GM18867 (cell line): ENCODE measurements at regions not wholly inside any gene's neighbourhood (a gene's known extent, or its start where the extent isn't known, plus 50 kb on each side); places are given as distances from the start of the nearest gene placed in this dataset.
A peak's percentile ranks its signal among the peaks of the same experiment; 100 is the strongest.
"Not testable (repeated sequence)": the region's sequence is repeated elsewhere in the genome, so short reads cannot be mapped to it uniquely, and the experiment has no call there.

Experiments used
- ATAC-seq: cut with Tn5 transposase; IDR thresholded peaks from one replicate; pipeline ENCODE4 v1.9.1; 2021; ENCODE audit warnings: mild to moderate bottlenecking, moderate library complexity; ENCODE audit not compliant: unreplicated experiment

DNA sequence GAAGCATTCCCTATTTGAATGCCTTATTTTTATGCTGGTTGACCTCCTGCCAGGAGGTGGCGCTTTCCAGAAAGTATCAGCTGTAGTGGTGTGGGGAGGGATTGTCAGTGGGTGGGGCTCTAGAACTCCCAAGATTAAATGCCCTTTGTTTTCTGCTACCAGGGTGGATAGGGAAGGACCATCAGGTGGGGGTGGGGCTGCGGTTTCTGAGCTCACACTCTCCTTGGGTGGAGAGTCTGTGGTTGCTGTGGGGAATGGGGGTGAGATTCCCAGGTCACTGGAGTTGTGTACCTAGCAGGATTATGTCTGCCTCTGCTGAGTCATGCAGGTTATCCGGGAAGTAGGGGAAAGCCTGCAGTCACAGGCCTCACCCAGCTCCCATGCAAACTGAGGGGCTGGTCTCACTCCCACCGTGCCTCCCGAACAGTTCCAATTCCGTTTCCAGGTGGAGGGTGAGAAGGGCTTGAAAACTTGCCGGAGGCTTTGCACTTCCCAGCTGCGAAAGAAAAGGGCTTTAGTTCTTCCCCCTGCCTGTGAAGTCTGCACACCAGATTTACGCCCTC lies 68.3 kb downstream of the ALG10B start:
- ATAC-seq = no peak

DNA sequence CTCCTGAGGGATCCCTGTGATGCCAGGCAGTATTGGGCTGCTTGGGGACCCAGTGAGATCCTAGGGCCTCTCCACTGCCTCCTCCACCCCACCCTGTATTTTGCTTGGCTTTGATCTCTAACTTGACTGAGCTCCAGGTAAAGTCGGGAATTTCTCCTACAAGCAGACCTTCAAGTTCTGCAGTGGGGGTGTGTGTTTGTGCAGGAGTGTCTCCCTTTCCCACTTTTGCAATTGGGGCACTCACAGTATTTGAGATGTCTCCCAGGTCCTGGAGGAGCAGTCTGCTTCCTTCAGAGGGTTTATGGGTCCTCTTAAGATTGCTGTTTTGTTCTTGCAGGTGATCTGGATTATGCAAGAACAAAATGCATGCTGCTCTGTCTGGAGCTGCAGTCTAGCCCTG lies 68.9 kb downstream of the ALG10B start:
- no peak for ATAC-seq

- peak; percentile 70 for ATAC-seq
These were observed 69.8 kb downstream of the ALG10B start for GRCh38 chr12:38386205-38386985.

DNA sequence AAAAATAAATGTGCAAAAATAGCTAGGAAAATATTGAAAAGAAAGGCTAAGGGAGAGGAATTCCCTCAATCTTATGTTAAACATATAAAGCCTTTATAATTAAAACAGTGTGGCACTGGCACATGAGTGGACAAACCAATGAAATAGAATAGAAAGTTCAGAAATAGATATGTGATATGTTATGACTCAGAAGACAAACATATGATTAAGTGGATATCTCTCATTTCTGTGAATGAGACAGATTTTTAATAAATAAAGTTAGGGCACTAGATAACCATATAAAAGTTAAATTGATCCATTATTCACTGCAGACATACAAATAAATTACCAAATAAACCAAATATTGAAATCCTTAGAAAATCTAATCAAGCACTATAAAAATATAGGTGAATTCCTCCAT lies 73.0 kb downstream of the ALG10B start:
- ATAC-seq = no peak

DNA sequence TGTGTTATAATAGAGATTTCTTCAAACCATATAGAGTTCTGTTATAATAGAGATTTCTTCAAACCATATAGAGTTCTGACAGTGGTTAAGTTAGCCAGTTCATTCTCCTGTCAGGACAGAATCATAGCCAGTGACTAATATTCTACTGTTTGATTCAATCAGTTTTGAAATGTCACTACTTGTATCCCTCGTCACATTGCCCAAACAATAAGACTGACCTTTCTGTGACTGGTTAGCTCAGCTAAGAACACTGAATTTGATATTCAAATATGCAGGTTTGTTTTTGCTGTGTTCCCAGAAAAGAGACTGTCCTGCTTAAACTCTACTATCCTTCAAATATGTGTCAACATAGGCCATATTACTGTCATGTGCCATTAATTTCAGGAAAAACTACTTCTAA lies 74.4 kb downstream of the ALG10B start:
- ATAC-seq = no peak

GRCh38 chr12:38392554-38393144 lies 76.1 kb downstream of the ALG10B start:
- ATAC-seq = no peak

- ATAC-seq = no peak
These were observed 83.2 kb downstream of the ALG10B start for GRCh38 chr12:38399711-38400206.

DNA sequence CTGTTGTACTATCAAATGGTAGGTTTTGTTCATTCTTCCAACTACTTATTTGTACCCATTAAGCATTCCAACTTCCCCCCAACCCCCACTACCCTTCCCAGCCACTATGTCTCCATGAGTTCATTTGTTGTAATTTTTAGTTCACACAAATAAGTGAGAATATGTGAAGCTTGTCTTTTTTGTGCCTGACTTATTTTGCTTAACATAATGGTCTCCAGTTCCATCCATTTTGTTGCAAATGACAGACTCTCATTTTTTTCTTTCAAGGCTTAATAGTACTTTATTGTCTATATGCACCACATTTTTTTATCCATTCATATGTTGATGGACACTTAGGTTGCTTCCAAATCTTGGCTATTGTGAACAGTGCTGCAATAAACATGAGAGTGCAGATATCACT lies 86.2 kb downstream of the ALG10B start:
- no peak for ATAC-seq

- ATAC-seq = no peak
These were observed 92.9 kb downstream of the ALG10B start for GRCh38 chr12:38409511-38409910.

GRCh38 chr12:38411426-38411825 lies 94.9 kb downstream of the ALG10B start:
- ATAC-seq = no peak

DNA sequence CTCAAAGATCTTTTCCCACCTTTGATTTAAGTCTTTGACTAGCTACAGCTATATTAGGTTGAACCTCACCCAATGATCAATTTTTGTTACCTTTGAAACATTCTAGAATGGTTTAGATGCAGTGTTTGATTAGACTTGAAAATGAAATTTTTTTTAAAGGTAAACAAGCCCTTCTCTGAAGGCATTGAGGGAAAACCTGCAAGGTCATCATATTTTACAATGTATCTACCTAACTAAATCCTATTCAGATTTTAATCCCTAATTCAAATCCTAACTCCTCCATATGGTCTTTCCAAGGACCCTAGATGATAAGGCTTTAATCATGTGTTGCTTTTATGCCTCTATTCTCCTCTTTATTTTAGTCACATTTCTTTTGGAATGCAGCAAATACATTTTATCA lies 95.4 kb downstream of the ALG10B start:
- ATAC-seq = no peak

DNA sequence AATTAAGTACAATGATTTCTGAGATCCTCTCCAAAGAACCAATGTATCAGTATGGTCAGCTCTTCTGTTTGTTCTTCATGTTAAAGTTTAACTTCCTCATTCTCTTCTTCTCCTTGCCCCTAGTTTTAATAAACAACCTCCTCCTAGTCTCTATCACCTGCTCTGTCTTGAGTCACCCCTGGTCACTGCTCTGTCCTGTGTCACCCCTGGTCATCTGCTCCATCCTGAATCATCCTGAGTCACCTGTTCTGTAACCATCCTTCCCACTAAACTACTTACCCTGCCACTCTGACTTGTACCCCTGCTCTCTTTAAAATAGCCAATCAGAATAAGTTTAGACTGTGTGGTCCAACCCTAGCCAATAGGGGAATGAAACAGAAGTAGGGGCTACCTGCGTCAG lies 100.5 kb downstream of the ALG10B start:
- ATAC-seq = no peak

GRCh38 chr12:38424436-38424835 lies 107.9 kb downstream of the ALG10B start:
- ATAC-seq = no peak

DNA sequence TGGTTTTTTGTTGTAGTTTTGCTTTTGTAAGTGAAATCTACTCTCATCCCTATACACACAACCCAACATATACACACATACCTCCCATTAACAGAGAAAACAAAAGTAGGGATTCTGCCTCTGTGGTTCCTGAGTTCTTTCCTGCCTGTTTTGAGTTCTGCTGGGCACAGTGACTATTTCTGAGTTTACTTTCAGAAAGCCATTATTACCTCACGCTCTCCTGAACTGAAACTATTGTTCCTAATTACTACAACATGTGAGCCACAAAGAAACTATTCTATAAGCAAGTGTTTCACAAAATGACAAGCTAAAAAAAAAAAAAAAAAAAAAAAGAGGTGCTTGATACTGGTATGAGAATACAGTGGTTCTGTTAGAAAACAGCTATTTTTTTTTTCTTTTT lies 110.9 kb downstream of the ALG10B start:
- ATAC-seq = no peak

GRCh38 chr12:38431921-38432320 lies 115.3 kb downstream of the ALG10B start:
- ATAC-seq = no peak

- not testable (repeated sequence) for ATAC-seq
These were observed 125.3 kb downstream of the ALG10B start for GRCh38 chr12:38441871-38442281.

GRCh38 chr12:38445040-38445439 lies 128.5 kb downstream of the ALG10B start:
- no peak for ATAC-seq

GRCh38 chr12:38448991-38449390 lies 132.4 kb downstream of the ALG10B start:
- no peak for ATAC-seq

DNA sequence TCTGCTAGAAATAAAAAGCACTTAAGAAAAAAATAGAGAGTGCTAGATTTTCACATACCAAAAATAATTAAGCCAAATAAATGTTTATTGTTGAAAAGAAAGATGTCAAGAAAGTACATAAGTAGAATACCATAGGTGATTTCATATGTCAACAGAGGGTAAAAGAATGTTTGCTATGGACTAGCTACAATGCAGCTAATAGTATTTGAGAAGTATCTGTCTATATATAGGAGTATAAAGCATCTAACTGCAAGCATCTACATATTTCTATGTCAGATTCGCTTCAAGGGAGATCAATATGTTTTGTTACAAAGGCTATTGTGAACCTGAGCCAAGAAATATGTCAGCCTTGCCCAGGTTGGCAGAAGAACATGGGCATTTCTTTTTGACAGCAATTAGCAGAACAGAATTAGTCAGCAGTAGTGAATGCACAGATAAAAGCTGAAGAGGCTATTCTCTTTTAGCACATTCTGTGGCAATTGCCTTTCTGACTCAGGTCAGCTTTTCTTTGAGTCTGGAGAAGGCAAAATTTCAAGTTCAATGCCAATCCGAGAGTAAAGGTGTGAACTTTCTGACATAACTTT lies 140.1 kb downstream of the ALG10B start:
- no peak for ATAC-seq

DNA sequence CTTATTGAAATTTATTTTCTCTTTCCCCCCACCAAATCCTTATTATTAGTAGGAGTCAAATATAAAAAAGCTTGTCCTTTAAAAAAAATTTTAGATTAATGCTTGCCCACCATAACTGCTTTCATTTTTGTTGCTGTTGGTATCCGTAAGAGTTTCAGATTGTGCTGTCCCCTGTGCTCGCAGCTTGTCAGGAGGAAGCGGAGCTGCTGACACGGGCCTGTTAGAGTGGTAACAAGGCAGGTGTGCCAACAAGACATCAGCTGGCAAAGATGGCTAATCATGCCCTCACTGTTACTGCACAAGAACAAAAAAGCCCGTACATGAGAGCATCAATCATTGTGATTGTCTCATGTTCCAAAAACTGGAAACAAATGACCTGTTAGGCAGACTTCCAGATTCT lies 148.4 kb downstream of the ALG10B start:
- no peak for ATAC-seq

DNA sequence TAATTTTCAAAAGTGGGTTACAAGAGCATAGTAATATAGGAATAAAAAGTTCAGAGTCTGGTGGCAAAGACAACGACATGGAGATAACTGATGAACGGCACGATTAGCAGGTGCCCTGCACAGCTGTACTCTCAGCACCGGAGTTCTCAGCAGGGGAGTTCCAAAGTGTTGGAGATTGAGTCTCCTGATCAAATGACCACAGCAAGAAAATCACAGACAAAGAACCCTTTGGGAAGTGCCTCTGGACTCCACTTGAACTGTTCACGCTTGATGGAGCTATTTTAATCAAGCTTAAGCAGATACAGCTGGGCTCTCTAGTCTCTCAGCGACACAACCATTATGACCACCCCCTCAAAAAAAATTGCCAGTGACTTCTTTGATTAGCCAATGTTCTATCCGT lies 153.1 kb downstream of the ALG10B start:
- no peak for ATAC-seq
